Panc1 (cell line): ENCODE measurements at regions not wholly inside any gene's neighbourhood (a gene's known extent, or its start where the extent isn't known, plus 50 kb on each side); places are given as distances from the start of the nearest gene placed in this dataset.

Source experiments
- ATAC-seq: fragments of 200-7000 bp; cut with Tn5 transposase; 2 replicates; pipeline ENCODE4 v1.9.1; 2020; ENCODE audit warnings: mild to moderate bottlenecking, moderate library complexity
- BruUV-seq: library from RNA; stranded (reverse); fragments of 400-500 nt; replicated peaks from 2 replicates; lab custom pipeline; 2021; lab: Mats Ljungman, UMichigan
- CTCF ChIA-PET: fragments of 300-600 bp; sonication (Branson Sonifier 250); formaldehyde crosslinking; loops from one replicate; lab custom pipeline; 2022; ENCODE audit warnings: antibody characterized with exemption; lab: Charles Lee
- POLR2A ChIA-PET: fragments of 300-600 bp; sonication (Branson Sonifier 250); formaldehyde crosslinking; loops from one replicate; lab custom pipeline; 2022; ENCODE audit warnings: antibody characterized with exemption; lab: Charles Lee
- DNase-seq: peaks from one replicate; pipeline ENCODE4 v3.0.0-alpha.2; 2010; ENCODE audit warnings: low read depth, low spot score
- H3K27ac ChIP-seq: 2 replicates; pipeline ENCODE4 v1.5.1; 2011; ENCODE audit warnings: mild to moderate bottlenecking, low read length, inconsistent platforms
- H3K27me3 ChIP-seq: fragments of 200-500 bp; sonication (Bioruptor generic); 2 replicates; pipeline ENCODE4 v1.6.0; 2014; ENCODE audit warnings: low read length, inconsistent platforms; ENCODE audit not compliant: control insufficient read depth, insufficient read depth
- H3K36me3 ChIP-seq: fragments of 200-500 bp; sonication (Bioruptor generic); 2 replicates; pipeline ENCODE4 v1.5.1; 2014; ENCODE audit warnings: inconsistent platforms, mild to moderate bottlenecking, low read length, moderate library complexity; ENCODE audit not compliant: control insufficient read depth, insufficient read depth
- H3K4me1 ChIP-seq: 2 replicates; pipeline ENCODE4 v1.5.1; 2011; ENCODE audit warnings: inconsistent platforms, mild to moderate bottlenecking, low read length, moderate library complexity; ENCODE audit not compliant: control insufficient read depth, insufficient read depth
- H3K4me3 ChIP-seq, 2 experiments: 2 replicates each; pipeline ENCODE4 v1.5.1; 2011 to 2012; ENCODE audit warnings: low read depth in 2 of 2, low read length in 2 of 2, mild to moderate bottlenecking in 2 of 2, inconsistent platforms in 1 of 2, moderate library complexity in 1 of 2
- H3K9me3 ChIP-seq: fragments of 200-500 bp; sonication (Bioruptor generic); 2 replicates; pipeline ENCODE4 v1.5.1; 2014; ENCODE audit warnings: low read depth, mild to moderate bottlenecking, inconsistent platforms, low read length, moderate library complexity; ENCODE audit not compliant: control insufficient read depth, insufficient read depth
- CTCF ChIP-seq: fragments of 450-650 bp; IDR thresholded peaks from 2 replicates; pipeline ENCODE4 v1.5.1; 2017; ENCODE audit warnings: mild to moderate bottlenecking
- POLR2AphosphoS5 ChIP-seq: IDR thresholded peaks from 2 replicates; pipeline ENCODE4 v1.6.1; 2012; ENCODE audit warnings: mild to moderate bottlenecking, low read depth, low read length, moderate library complexity
- REST ChIP-seq, 2 experiments: IDR thresholded peaks; 2 replicates each; pipeline ENCODE4 v1.6.1; 2011 to 2012; ENCODE audit warnings: low read depth in 2 of 2, control low read depth in 1 of 2, low read length in 1 of 2, mild to moderate bottlenecking in 1 of 2, moderate library complexity in 1 of 2; ENCODE audit not compliant: insufficient read depth in 1 of 2
- SIN3A ChIP-seq: IDR thresholded peaks from 2 replicates; pipeline ENCODE4 v1.6.1; 2012; ENCODE audit warnings: low read depth, mild to moderate bottlenecking, low read length, moderate library complexity, borderline replicate concordance; ENCODE audit not compliant: insufficient read depth
- TCF7L2 ChIP-seq: IDR thresholded peaks from 2 replicates; pipeline ENCODE4 v1.6.1; 2011; ENCODE audit warnings: mild to moderate bottlenecking, low read depth, low read length, inconsistent platforms
- in situ Hi-C: cut with HindIII; loops from 2 replicates; pipeline ENCODE4 v1.10.0; 2016; ENCODE audit warnings: low sequenced_read_pairs, low pct_unique_long_range_greater_than_20kb
- intact Hi-C: fragments of 100-400 bp; cut with micrococcal nuclease; formaldehyde crosslinking; loops from one replicate; pipeline ENCODE4 v1.10.0; 2022; ENCODE audit not compliant: unreplicated experiment

- Histone ChIP-seq H3K4me1 (no peaks in the 10 kb centered on the region), H3K36me3 (no peaks in the 10 kb centered on the region), H3K27me3 (no peaks in the 10 kb centered on the region; the same call in 1 of the 2 replicates), H3K9me3 (no peaks in the 10 kb centered on the region), H3K27ac (no peak overlapping the region), H3K4me3 (no peak overlapping the region)
- DNase-seq (no peak), ATAC-seq (no peak)
- intact Hi-C loops: no loop called here
- TF ChIP-seq CTCF (no peak), SIN3A (no peak), TCF7L2 (no peak), REST (IDR thresholded peaks at IDR 0.05; ENCODE audit: insufficient read depth in 1 of 2, low read depth in 2 of 2, low read length in 1 of 2) (no peak), POLR2AphosphoS5 (no peak)
- CTCF ChIA-PET: no interaction called here
- in situ Hi-C loops: no loop called here
- POLR2A ChIA-PET: no interaction called here
- no TSS peak for BruUV-seq
Measured at GRCh38 chr1:215501496-215501895, 65.6 kb upstream of the KCTD3 start.

- POLR2A ChIA-PET: no interaction called here
- H3K4me1 ChIP-seq: no peaks in the 10 kb centered on the region
- ATAC-seq (no peak), DNase-seq (no peak)
- no peak overlapping the region for H3K4me3 ChIP-seq
- CTCF ChIA-PET: no interaction called here
- no peaks in the 10 kb centered on the region for H3K9me3 ChIP-seq
- in situ Hi-C loops (no loop called here), intact Hi-C loops (no loop called here)
- no peaks in the 10 kb centered on the region; the same call in 1 of the 2 replicates for H3K27me3 ChIP-seq
- H3K27ac ChIP-seq: no peak overlapping the region
- no TSS peak for BruUV-seq
- H3K36me3 ChIP-seq: no peaks in the 10 kb centered on the region
- TF ChIP-seq SIN3A (no peak), TCF7L2 (no peak), REST (IDR thresholded peaks at IDR 0.05; ENCODE audit: insufficient read depth in 1 of 2, low read depth in 2 of 2, low read length in 1 of 2) (no peak), CTCF (no peak)
Measured at GRCh38 chr1:215502081-215502480, 65.0 kb upstream of the KCTD3 start.
